Astrocyte of the hippocampus (primary cell): ENCODE measurements at regions not wholly inside any gene's neighbourhood (a gene's known extent, or its start where the extent isn't known, plus 50 kb on each side); places are given as distances from the start of the nearest gene placed in this dataset.
A peak's percentile ranks its signal among the peaks of the same experiment; 100 is the strongest.
"Not testable (repeated sequence)": the region's sequence is repeated elsewhere in the genome, so short reads cannot be mapped to it uniquely, and the experiment has no call there.

ENCODE experiments used
- DNase-seq: peaks from one replicate; pipeline ENCODE4 v3.0.0; 2011; ENCODE audit warnings: low read depth, low spot score

- no peak for DNase-seq
Observed at GRCh38 chr18:47728921-47729320, 201.5 kb downstream of the SMAD2 start.

- DNase-seq: no peak
Observed at GRCh38 chr18:47727409-47727808, 203.1 kb downstream of the SMAD2 start.

- no peak for DNase-seq
Observed at GRCh38 chr18:47726550-47726949, 203.9 kb downstream of the SMAD2 start.

GRCh38 chr18:47725656-47726055 lies 204.8 kb downstream of the SMAD2 start:
- DNase-seq: no peak

- DNase-seq: no peak
Observed at GRCh38 chr18:47724186-47724975, 206.1 kb downstream of the SMAD2 start.

GRCh38 chr18:47721876-47722275 lies 208.6 kb downstream of the SMAD2 start:
- no peak for DNase-seq

- DNase-seq: no peak
Observed at GRCh38 chr18:47720741-47721140, 209.7 kb downstream of the SMAD2 start.

GRCh38 chr18:47719096-47719780 lies 211.2 kb downstream of the SMAD2 start:
- no peak for DNase-seq

GRCh38 chr18:47718646-47719045 lies 211.8 kb downstream of the SMAD2 start:
- no peak for DNase-seq

GRCh38 chr18:47717257-47717656 lies 213.2 kb downstream of the SMAD2 start:
- DNase-seq: no peak

- no peak for DNase-seq
Observed at GRCh38 chr18:47716632-47717185, 213.8 kb downstream of the SMAD2 start.

- no peak for DNase-seq
Observed at GRCh38 chr18:47710451-47710850, 220.0 kb downstream of the SMAD2 start.

- no peak for DNase-seq
Observed at GRCh38 chr18:47709556-47709955, 220.9 kb downstream of the SMAD2 start.

GRCh38 chr18:47708206-47708605 lies 222.3 kb downstream of the SMAD2 start:
- DNase-seq: no peak

- DNase-seq: no peak
Observed at GRCh38 chr18:47701134-47701533, 229.3 kb downstream of the SMAD2 start.

- DNase-seq: no peak
Observed at GRCh38 chr18:47696870-47697269, 233.6 kb downstream of the SMAD2 start.

- DNase-seq: no peak
Observed at GRCh38 chr18:47691611-47692010, 238.8 kb downstream of the SMAD2 start.

- DNase-seq: not testable (repeated sequence)
Observed at GRCh38 chr18:47690778-47691177, 239.7 kb downstream of the SMAD2 start.

GRCh38 chr18:47689371-47689770 lies 241.1 kb downstream of the SMAD2 start:
- DNase-seq: peak; percentile 7

- DNase-seq: no peak
Observed at GRCh38 chr18:47686806-47687205, 243.7 kb downstream of the SMAD2 start.

GRCh38 chr18:47683774-47684173 lies 246.7 kb downstream of the SMAD2 start:
- DNase-seq: no peak

GRCh38 chr18:47682876-47683275 lies 247.6 kb downstream of the SMAD2 start:
- DNase-seq: no peak

GRCh38 chr18:47680488-47680887 lies 250.0 kb downstream of the SMAD2 start:
- DNase-seq: no peak
